ENCODE measurements at regions not wholly inside any gene's neighbourhood (a gene's known extent, or its start where the extent isn't known, plus 50 kb on each side); places are given as distances from the start of the nearest gene placed in this dataset.

DNA sequence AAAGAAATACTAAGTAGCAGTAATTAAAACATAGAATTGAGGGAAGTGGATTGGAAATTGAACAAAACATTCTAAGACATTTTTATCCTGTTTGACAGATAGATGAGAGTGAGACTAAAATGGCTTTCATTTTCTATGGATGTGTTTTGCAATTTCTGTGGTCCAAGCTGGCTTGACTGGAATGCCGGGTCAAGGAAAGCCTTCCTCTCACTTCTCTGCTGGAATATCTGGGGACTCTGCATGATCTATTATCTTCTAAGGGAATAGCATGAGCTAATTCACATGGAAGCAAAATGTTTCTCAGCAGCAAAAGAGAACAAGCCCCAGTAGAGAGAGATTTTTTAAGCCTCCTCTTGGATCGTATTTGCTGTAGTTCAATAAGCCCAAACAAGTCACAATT is 407.9 kb upstream of the ATXN7L3B start:
- Histone ChIP-seq H3K9ac (ENCODE audit: control insufficient read depth, extremely low read depth, insufficient read depth, low read length) (no peak overlapping the region), H3K4me1 (ENCODE audit: control insufficient read depth, extremely low read depth, insufficient read depth, low read length) (no peaks in the 10 kb centered on the region), H3K9me1 (ENCODE audit: control insufficient read depth, extremely low read depth, insufficient read depth, low read length) (no peaks in the 10 kb centered on the region), H3K79me2 (ENCODE audit: control insufficient read depth, insufficient read depth, low read length) (no peaks in the 10 kb centered on the region), H2AFZ (ENCODE audit: control insufficient read depth, low read length) (no peak overlapping the region), H3K27me3 (ENCODE audit: control insufficient read depth, extremely low read depth, insufficient read depth, low read length) (no peaks in the 10 kb centered on the region), H4K20me1 (ENCODE audit: control insufficient read depth, extremely low read depth, insufficient read depth, low read length) (no peaks in the 10 kb centered on the region), H3K27ac (ENCODE audit: control insufficient read depth, insufficient read depth, low read length) (no peak overlapping the region), H3K4me3 (ENCODE audit: control insufficient read depth in 2 of 3, extremely low read depth in 1 of 3, insufficient read depth in 2 of 3, low read depth in 1 of 3, low read length in 3 of 3) (no peak overlapping the region), H3K36me3 (ENCODE audit: control insufficient read depth in 2 of 2, extremely low read depth in 1 of 2, insufficient read depth in 2 of 2, low read length in 2 of 2) (no peaks in the 10 kb centered on the region), H3K4me2 (ENCODE audit: control insufficient read depth, extremely low read depth, insufficient read depth, low read depth, low read length) (no peak overlapping the region), H3K9me3 (ENCODE audit: control insufficient read depth, low read depth, low read length) (no peaks in the 10 kb centered on the region)
- no peak for FAIRE-seq
- no peak for TF ChIP-seq EZH2 (IDR thresholded peaks at IDR 0.05; ENCODE audit: low read length)
- TF ChIP-seq, protein P1, sequence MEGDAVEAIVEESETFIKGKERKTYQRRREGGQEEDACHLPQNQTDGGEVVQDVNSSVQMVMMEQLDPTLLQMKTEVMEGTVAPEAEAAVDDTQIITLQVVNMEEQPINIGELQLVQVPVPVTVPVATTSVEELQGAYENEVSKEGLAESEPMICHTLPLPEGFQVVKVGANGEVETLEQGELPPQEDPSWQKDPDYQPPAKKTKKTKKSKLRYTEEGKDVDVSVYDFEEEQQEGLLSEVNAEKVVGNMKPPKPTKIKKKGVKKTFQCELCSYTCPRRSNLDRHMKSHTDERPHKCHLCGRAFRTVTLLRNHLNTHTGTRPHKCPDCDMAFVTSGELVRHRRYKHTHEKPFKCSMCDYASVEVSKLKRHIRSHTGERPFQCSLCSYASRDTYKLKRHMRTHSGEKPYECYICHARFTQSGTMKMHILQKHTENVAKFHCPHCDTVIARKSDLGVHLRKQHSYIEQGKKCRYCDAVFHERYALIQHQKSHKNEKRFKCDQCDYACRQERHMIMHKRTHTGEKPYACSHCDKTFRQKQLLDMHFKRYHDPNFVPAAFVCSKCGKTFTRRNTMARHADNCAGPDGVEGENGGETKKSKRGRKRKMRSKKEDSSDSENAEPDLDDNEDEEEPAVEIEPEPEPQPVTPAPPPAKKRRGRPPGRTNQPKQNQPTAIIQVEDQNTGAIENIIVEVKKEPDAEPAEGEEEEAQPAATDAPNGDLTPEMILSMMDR (optimal IDR thresholded peaks at IDR 0.05 in 1 of 3, IDR thresholded peaks at IDR 0.05 in 1 of 3, conservative IDR thresholded peaks at IDR 0.05 in 1 of 3; ENCODE audit: extremely low read depth in 1 of 3, insufficient read depth in 2 of 3, low read length in 3 of 3): no peak
- DNase-seq (ENCODE audit: low read depth, low spot score): no peak
- dilution Hi-C loops (cut with MboI; ENCODE audit: extremely low pct_ligation_motif_present, low sequenced_read_pairs): no loop called here

- Histone ChIP-seq H4K20me1 (ENCODE audit: control insufficient read depth, extremely low read depth, insufficient read depth, low read length) (no peaks in the 10 kb centered on the region), H3K9ac (ENCODE audit: control insufficient read depth, extremely low read depth, insufficient read depth, low read length) (no peak overlapping the region), H3K27me3 (ENCODE audit: control insufficient read depth, extremely low read depth, insufficient read depth, low read length) (no peaks in the 10 kb centered on the region), H3K36me3 (ENCODE audit: control insufficient read depth in 2 of 2, extremely low read depth in 1 of 2, insufficient read depth in 2 of 2, low read length in 2 of 2) (no peaks in the 10 kb centered on the region), H3K9me1 (ENCODE audit: control insufficient read depth, extremely low read depth, insufficient read depth, low read length) (no peaks in the 10 kb centered on the region), H3K9me3 (ENCODE audit: control insufficient read depth, low read depth, low read length) (no peaks in the 10 kb centered on the region), H3K4me1 (ENCODE audit: control insufficient read depth, extremely low read depth, insufficient read depth, low read length) (no peaks in the 10 kb centered on the region), H3K4me2 (ENCODE audit: control insufficient read depth, extremely low read depth, insufficient read depth, low read depth, low read length) (no peak overlapping the region), H3K79me2 (ENCODE audit: control insufficient read depth, insufficient read depth, low read length) (no peaks in the 10 kb centered on the region), H3K4me3 (ENCODE audit: control insufficient read depth in 2 of 3, extremely low read depth in 1 of 3, insufficient read depth in 2 of 3, low read depth in 1 of 3, low read length in 3 of 3) (no peak overlapping the region), H2AFZ (ENCODE audit: control insufficient read depth, low read length) (no peak overlapping the region), H3K27ac (ENCODE audit: control insufficient read depth, insufficient read depth, low read length) (no peak overlapping the region)
- dilution Hi-C loops (cut with MboI; ENCODE audit: extremely low pct_ligation_motif_present, low sequenced_read_pairs): no loop called here
- DNase-seq (ENCODE audit: low read depth, low spot score) (no peak), FAIRE-seq (no peak)
- TF ChIP-seq, protein P1 (optimal IDR thresholded peaks at IDR 0.05 in 1 of 3, IDR thresholded peaks at IDR 0.05 in 1 of 3, conservative IDR thresholded peaks at IDR 0.05 in 1 of 3; ENCODE audit: extremely low read depth in 1 of 3, insufficient read depth in 2 of 3, low read length in 3 of 3): no peak
- TF ChIP-seq EZH2 (IDR thresholded peaks at IDR 0.05; ENCODE audit: low read length): no peak
Observed at GRCh38 chr12:74144396-74144795, 393.2 kb upstream of the ATXN7L3B start.

All from keratinocyte (primary cell).